IMR-90 (cell line): ENCODE measurements at regions not wholly inside any gene's neighbourhood (a gene's known extent, or its start where the extent isn't known, plus 50 kb on each side); places are given as distances from the start of the nearest gene placed in this dataset.

Experiments
- CHD1 ChIP-seq: IDR thresholded peaks from 2 replicates; pipeline ENCODE4 v1.6.1; 2012; ENCODE audit warnings: low read depth, low read length, improper control_type of control experiment
- CTCF ChIP-seq: conservative IDR thresholded peaks from 2 replicates; pipeline ENCODE4 v1.5.1; 2012; ENCODE audit warnings: mild to moderate bottlenecking, low read depth, low read length, improper control_type of control experiment
- MAFK ChIP-seq: IDR thresholded peaks from 2 replicates; pipeline ENCODE4 v1.6.1; 2012; ENCODE audit warnings: low read depth, low read length, improper control_type of control experiment
- MXI1 ChIP-seq: IDR thresholded peaks from 2 replicates; pipeline ENCODE4 v1.6.1; 2012; ENCODE audit warnings: low read depth, mild to moderate bottlenecking, low read length, moderate library complexity, borderline replicate concordance
- NFE2L2 ChIP-seq: fragments of 150-350 bp; IDR thresholded peaks from 2 replicates; pipeline ENCODE4 v1.6.1; 2016; ENCODE audit warnings: low read depth, mild to moderate bottlenecking, low read length
- POLR2A ChIP-seq: IDR thresholded peaks from 2 replicates; pipeline ENCODE4 v1.6.1; 2012; ENCODE audit warnings: mild to moderate bottlenecking, low read depth, low read length
- USF2 ChIP-seq: fragments of 150-350 bp; IDR thresholded peaks from 2 replicates; pipeline ENCODE4 v1.6.1; 2017; ENCODE audit warnings: mild to moderate bottlenecking, antibody characterized with exemption, low read length, low read depth

GRCh38 chr5:58099257-58099656 is 360.6 kb downstream of the PLK2 start:
- no peak for TF ChIP-seq CTCF
- no peak for TF ChIP-seq POLR2A
- no peak for TF ChIP-seq MXI1
- no peak for TF ChIP-seq MAFK
- no peak for TF ChIP-seq USF2
- no peak for TF ChIP-seq CHD1
- TF ChIP-seq NFE2L2, result no peak
